Activated CD4-positive, alpha-beta T cell treated with anti-CD3 and anti-CD28 coated beads, Interleukin-2, amount 50 U/mL, for 16 hours (primary cell): ENCODE measurements at regions not wholly inside any gene's neighbourhood (a gene's known extent, or its start where the extent isn't known, plus 50 kb on each side); places are given as distances from the start of the nearest gene placed in this dataset.

Experiments
- DNase-seq: peaks from one replicate; pipeline ENCODE4 v3.0.0-alpha.2; 2020

GRCh38 chr3:152780553-152780952 lies 54.4 kb upstream of the P2RY1 start:
- no peak for DNase-seq

DNA sequence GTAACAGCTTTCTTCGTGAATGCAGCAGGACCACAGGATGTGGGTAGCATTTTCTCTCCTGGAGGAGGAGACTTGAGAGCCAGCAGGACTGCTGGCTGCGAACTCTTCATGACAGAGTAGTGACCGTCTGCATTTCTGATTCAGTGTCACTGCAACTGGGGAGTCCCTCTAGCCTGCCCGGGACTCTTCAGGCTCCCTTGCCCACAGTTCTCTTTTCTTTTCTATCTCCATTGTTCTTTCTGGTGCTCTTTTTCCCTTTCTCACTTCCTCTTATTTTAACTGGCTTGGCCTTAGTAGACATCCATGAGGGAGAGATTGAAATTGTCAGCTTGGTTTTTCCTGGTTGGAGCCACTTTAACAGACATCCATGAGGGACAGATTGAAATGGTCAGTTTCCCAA lies 49.9 kb upstream of the P2RY1 start:
- no peak for DNase-seq
